OCI-LY1 (cell line): ENCODE measurements at regions not wholly inside any gene's neighbourhood (a gene's known extent, or its start where the extent isn't known, plus 50 kb on each side); places are given as distances from the start of the nearest gene placed in this dataset.

Source experiments
- H2AFZ ChIP-seq: fragments of 200-600 bp; sonication (generic), shearing (Covaris generic); 2 replicates; pipeline ENCODE4 v1.6.0; 2014; ENCODE audit warnings: antibody characterized with exemption, mild to moderate bottlenecking, low read length
- H3F3A ChIP-seq: fragments of 200-600 bp; sonication (generic), shearing (Covaris generic); 2 replicates; pipeline ENCODE4 v1.6.0; 2014; ENCODE audit warnings: mild to moderate bottlenecking, antibody characterized with exemption, low read length, moderate library complexity; ENCODE audit not compliant: insufficient read depth
- H3K27ac ChIP-seq: fragments of 200-600 bp; sonication (generic); 2 replicates; pipeline ENCODE4 v1.5.1; 2014; ENCODE audit warnings: low read length, mixed run types, mild to moderate bottlenecking, low read depth; ENCODE audit not compliant: poor library complexity, severe bottlenecking
- H3K27me3 ChIP-seq: fragments of 200-600 bp; sonication (generic); 2 replicates; pipeline ENCODE4 v1.6.0; 2014; ENCODE audit warnings: antibody characterized with exemption, mild to moderate bottlenecking, low read length, moderate library complexity; ENCODE audit not compliant: insufficient read depth
- H3K36me3 ChIP-seq: fragments of 200-600 bp; sonication (generic); 2 replicates; pipeline ENCODE4 v1.6.1; 2014; ENCODE audit warnings: mild to moderate bottlenecking, antibody characterized with exemption, low read length, moderate library complexity, mixed read lengths; ENCODE audit not compliant: insufficient read depth
- H3K4me1 ChIP-seq: fragments of 200-600 bp; sonication (generic); 2 replicates; pipeline ENCODE4 v1.5.1; 2014; ENCODE audit warnings: mild to moderate bottlenecking, low read length, moderate library complexity; ENCODE audit not compliant: insufficient read depth, severe bottlenecking
- H3K4me2 ChIP-seq: fragments of 200-600 bp; sonication (generic), shearing (Covaris generic); 2 replicates; pipeline ENCODE4 v1.6.1; 2014; ENCODE audit warnings: low read length
- H3K4me3 ChIP-seq: fragments of 200-600 bp; sonication (generic); 2 replicates; pipeline ENCODE4 v1.5.1; 2014; ENCODE audit warnings: low read length, low read depth, mild to moderate bottlenecking, mixed read lengths; ENCODE audit not compliant: poor library complexity, severe bottlenecking
- H3K79me2 ChIP-seq: fragments of 200-600 bp; shearing (Covaris generic); 2 replicates; pipeline ENCODE4 v1.6.1; 2016; ENCODE audit warnings: mixed run types, low read length, mixed read lengths; ENCODE audit not compliant: insufficient read depth
- H3K9ac ChIP-seq: fragments of 200-600 bp; sonication (generic), shearing (Covaris generic); 2 replicates; pipeline ENCODE4 v1.6.1; 2014; ENCODE audit warnings: mild to moderate bottlenecking, low read length, mixed read lengths
- H3K9me2 ChIP-seq: fragments of 200-600 bp; sonication (generic), shearing (Covaris generic); 2 replicates; pipeline ENCODE4 v1.6.1; 2014; ENCODE audit warnings: low read depth, mild to moderate bottlenecking, low read length, mixed read lengths
- H3K9me3 ChIP-seq: fragments of 200-600 bp; shearing (Covaris generic); 2 replicates; pipeline ENCODE4 v1.6.1; 2014; ENCODE audit warnings: low read length, mixed read lengths
- H4K20me1 ChIP-seq: fragments of 200-600 bp; sonication (generic), shearing (Covaris generic); 2 replicates; pipeline ENCODE4 v1.6.0; 2016; ENCODE audit warnings: mild to moderate bottlenecking, low read length; ENCODE audit not compliant: insufficient read depth
- CTCF ChIP-seq: fragments of 200-600 bp; sonication (generic), shearing (Covaris generic); IDR thresholded peaks from 2 replicates; pipeline ENCODE4 v1.5.1; 2017; ENCODE audit warnings: mild to moderate bottlenecking, antibody characterized with exemption, low read length, moderate library complexity, mixed read lengths
- EZH2 ChIP-seq: fragments of 200-600 bp; sonication (generic), shearing (Covaris generic); IDR thresholded peaks from 2 replicates; pipeline ENCODE4 v1.8.0; 2017; ENCODE audit warnings: borderline replicate concordance, mixed run types, mild to moderate bottlenecking, antibody characterized with exemption, low read length, moderate library complexity, mixed read lengths

GRCh38 chr12:20175704-20176388, 192.5 kb upstream of the PDE3A start:
- Histone ChIP-seq H3K79me2 (no peaks in the 10 kb centered on the region), H3K27ac (no peak overlapping the region), H3K9me3 (no peaks in the 10 kb centered on the region), H3K36me3 (no peaks in the 10 kb centered on the region), H3K9me2 (no peaks in the 10 kb centered on the region), H3K4me1 (no peaks in the 10 kb centered on the region), H3K4me2 (no peak overlapping the region), H3K9ac (no peak overlapping the region), H2AFZ (no peak overlapping the region), H3K27me3 (no peaks in the 10 kb centered on the region), H4K20me1 (no peaks in the 10 kb centered on the region), H3K4me3 (no peak overlapping the region), H3F3A (no peaks in the 10 kb centered on the region)
- TF ChIP-seq CTCF (no peak), EZH2 (no peak)

- Histone ChIP-seq H3K9me3 (no peaks in the 10 kb centered on the region), H3K79me2 (no peaks in the 10 kb centered on the region), H3K4me3 (no peak overlapping the region), H3K4me1 (no peaks in the 10 kb centered on the region), H3K9me2 (no peaks in the 10 kb centered on the region), H3K27ac (no peak overlapping the region), H3K36me3 (no peaks in the 10 kb centered on the region), H2AFZ (no peak overlapping the region), H3F3A (no peaks in the 10 kb centered on the region), H3K9ac (no peak overlapping the region), H4K20me1 (no peaks in the 10 kb centered on the region), H3K4me2 (no peak overlapping the region), H3K27me3 (no peaks in the 10 kb centered on the region)
- TF ChIP-seq CTCF: no peak
- no peak for TF ChIP-seq EZH2
Measured at GRCh38 chr12:20181416-20182180, 186.7 kb upstream of the PDE3A start.

GRCh38 chr12:20183563-20183962, 184.8 kb upstream of the PDE3A start:
- Histone ChIP-seq H3K9me2 (no peaks in the 10 kb centered on the region), H3K4me1 (no peaks in the 10 kb centered on the region), H3K9ac (no peak overlapping the region), H3K79me2 (no peaks in the 10 kb centered on the region), H4K20me1 (no peaks in the 10 kb centered on the region), H2AFZ (no peak overlapping the region), H3K4me2 (no peak overlapping the region), H3F3A (no peaks in the 10 kb centered on the region), H3K9me3 (no peaks in the 10 kb centered on the region), H3K4me3 (no peak overlapping the region), H3K27ac (no peak overlapping the region), H3K36me3 (no peaks in the 10 kb centered on the region), H3K27me3 (no peaks in the 10 kb centered on the region)
- TF ChIP-seq EZH2 (no peak), CTCF (no peak)
